Vagina (tissue), 2 donors: ENCODE measurements at regions not wholly inside any gene's neighbourhood (a gene's known extent, or its start where the extent isn't known, plus 50 kb on each side); places are given as distances from the start of the nearest gene placed in this dataset.

Experiments
- CTCF ChIP-seq, 3 experiments: fragments of 450-650 bp in 2 of 3; fragments of 200-600 bp in 1 of 3; sonication (generic) in 1 of 3; IDR thresholded peaks; one replicate each; pipeline ENCODE4 v1.5.1; 2017 to 2019; ENCODE audit warnings: antibody characterized with exemption in 3 of 3, mild to moderate bottlenecking in 2 of 3, moderate library complexity in 2 of 3
- POLR2A ChIP-seq, 2 donors: fragments of 450-650 bp; IDR thresholded peaks; one replicate each; pipeline ENCODE4 v1.6.1; 2017; ENCODE audit warnings: antibody characterized with exemption in 2 of 2, mild to moderate bottlenecking in 2 of 2, moderate library complexity in 2 of 2
- POLR2AphosphoS5 ChIP-seq, 2 donors: sonication (generic); formaldehyde crosslinking; IDR thresholded peaks; one replicate each; pipeline ENCODE4 v1.9.0; 2017; ENCODE audit warnings: antibody characterized with exemption in 2 of 2, mild to moderate bottlenecking in 2 of 2, low read depth in 1 of 2; ENCODE audit not compliant: insufficient read depth in 1 of 2

- TF ChIP-seq CTCF (IDR thresholded peaks at IDR 0.05), result no peak
- TF ChIP-seq POLR2A (IDR thresholded peaks at IDR 0.05), result no peak
- no peak for TF ChIP-seq POLR2AphosphoS5 (IDR thresholded peaks at IDR 0.05; ENCODE audit: insufficient read depth in 1 of 2, low read depth in 1 of 2)
Measured at GRCh38 chr2:4012197-4012596, 308.8 kb downstream of the DCDC2C start.
